ENCODE measurements at regions not wholly inside any gene's neighbourhood (a gene's known extent, or its start where the extent isn't known, plus 50 kb on each side); places are given as distances from the start of the nearest gene placed in this dataset.

DNA sequence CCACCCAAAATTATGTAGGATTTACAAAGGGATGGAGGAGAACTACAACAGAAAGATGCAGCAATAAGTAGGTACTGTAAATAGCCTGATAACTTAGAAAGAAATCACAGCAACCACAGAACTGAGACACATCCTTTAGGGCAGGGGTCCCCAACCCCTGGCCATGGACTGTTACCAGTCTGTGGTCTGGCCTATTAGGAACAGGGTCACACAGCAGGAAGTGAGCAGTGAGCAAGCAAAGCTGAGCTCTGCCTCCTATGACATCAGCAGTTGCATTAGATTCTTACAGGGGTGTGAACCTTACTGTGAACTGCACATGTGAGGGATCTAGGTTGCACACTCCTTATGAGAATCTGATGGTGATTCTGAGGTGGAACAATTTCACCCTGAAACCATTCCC, 997.6 kb downstream of the DIAPH3 start:
- TF ChIP-seq POLR2A (IDR thresholded peaks at IDR 0.05; ENCODE audit: low read depth, low read length) = no peak
- no peak for TF ChIP-seq POLR2AphosphoS5 (IDR thresholded peaks at IDR 0.05; ENCODE audit: low read depth, low read length)
- no peak for TF ChIP-seq TAF1 (IDR thresholded peaks at IDR 0.05; ENCODE audit: low read depth, low read length)
- no peak for TF ChIP-seq POU2F2 (IDR thresholded peaks at IDR 0.05; ENCODE audit: low read depth, low read length)

Data from GM12891 (cell line).